K562 (cell line): ENCODE measurements at regions not wholly inside any gene's neighbourhood (a gene's known extent, or its start where the extent isn't known, plus 50 kb on each side); places are given as distances from the start of the nearest gene placed in this dataset.

Experiments used
- ARID1B ChIP-seq: fragments of 450-650 bp; IDR thresholded peaks from 2 replicates; pipeline ENCODE4 v1.6.1; 2016; ENCODE audit warnings: antibody characterized with exemption, mild to moderate bottlenecking, inconsistent platforms
- BDP1 ChIP-seq: IDR thresholded peaks from 3 replicates; pipeline ENCODE4 v1.6.1; 2011; ENCODE audit not compliant: insufficient read length, insufficient read depth
- CEBPB ChIP-seq: fragments of 450-650 bp; IDR thresholded peaks from 2 replicates; pipeline ENCODE4 v1.6.1; 2016; ENCODE audit warnings: missing genetic modification characterization, missing compliant biosample characterization
- JUNB ChIP-seq: fragments of 450-650 bp; formaldehyde crosslinking; conservative IDR thresholded peaks from 2 replicates; pipeline ENCODE4 v1.4.0; 2020; ENCODE audit warnings: mild to moderate bottlenecking
- MYBL2 ChIP-seq, 2 experiments: fragments of 450-650 bp in 1 of 2; sonication (generic) in 1 of 2; formaldehyde crosslinking in 1 of 2; IDR thresholded peaks; 2 replicates each; pipeline versions ENCODE4 v1.6.1 to v1.8.1; 2017 to 2022; ENCODE audit warnings: borderline replicate concordance in 1 of 2, inconsistent platforms in 1 of 2, low read depth in 1 of 2, mild to moderate bottlenecking in 1 of 2, missing genetic modification reagents in 1 of 2, moderate library complexity in 1 of 2
- MYNN ChIP-seq, 2 experiments: sonication (generic); formaldehyde crosslinking in 1 of 2; IDR thresholded peaks; 2 replicates each; pipeline versions ENCODE4 v1.5.0 to v1.6.1; 2016 to 2020; ENCODE audit warnings: antibody characterized with exemption in 1 of 2, missing genetic modification reagents in 1 of 2
- TARDBP ChIP-seq: fragments of 450-650 bp; IDR thresholded peaks from 2 replicates; pipeline ENCODE4 v1.6.1; 2016
- ZNF583 ChIP-seq: fragments of 250-450 bp; sonication (Bioruptor Pico); IDR thresholded peaks from 2 replicates; pipeline ENCODE4 v1.4.0; 2020
- TF ChIP-seq, protein P1 (sequence below), 2 experiments: fragments of 450-650 bp in 1 of 2; sonication (generic) in 1 of 2; formaldehyde crosslinking in 1 of 2; IDR thresholded peaks in 1 of 2; conservative IDR thresholded peaks in 1 of 2; 2 replicates each; pipeline versions ENCODE4 v1.6.1 to v1.8.1; 2016 to 2023; ENCODE audit warnings: mild to moderate bottlenecking in 2 of 2, moderate library complexity in 2 of 2, inconsistent platforms in 1 of 2, missing genetic modification reagents in 1 of 2
- TF ChIP-seq, protein P2 (sequence below), 3 experiments: IDR thresholded peaks in 2 of 3; conservative IDR thresholded peaks in 1 of 3; 2 replicates each; pipeline ENCODE4 v1.5.1; 2011 to 2012; ENCODE audit warnings: low read length in 3 of 3, mild to moderate bottlenecking in 3 of 3, control low read depth in 2 of 3, improper control_type of control experiment in 1 of 3, inconsistent platforms in 1 of 3, low read depth in 1 of 3, mixed read lengths in 1 of 3, moderate library complexity in 1 of 3; ENCODE audit not compliant: insufficient read depth in 2 of 3

DNA sequence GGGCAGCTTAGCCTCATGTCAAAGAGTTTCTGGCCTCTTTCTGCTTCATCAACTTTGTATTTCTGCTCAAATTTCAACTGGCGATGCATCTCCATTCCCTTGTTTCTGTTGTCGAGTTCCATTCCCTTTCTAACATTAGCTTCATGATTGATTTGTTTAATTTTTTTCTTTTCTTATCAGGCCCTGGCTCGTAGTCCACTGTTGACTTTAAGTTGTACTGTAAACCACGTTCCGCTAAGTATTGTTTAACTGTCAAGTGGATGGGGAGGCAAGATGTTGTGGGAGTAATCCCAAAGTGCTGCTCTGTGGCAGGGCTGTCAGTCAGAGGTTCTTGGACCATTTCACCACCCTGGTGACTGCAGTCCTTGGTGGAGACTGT, 309.1 kb downstream of the PSAT1 start:
- TF ChIP-seq MYNN (IDR thresholded peaks at IDR 0.05) (no peak), MYNN (CRISPR knock-in tag; IDR thresholded peaks at IDR 0.05) (no peak), TARDBP (no peak), ZNF583 (no peak), JUNB (CRISPR knock-in tag) (no peak), BDP1 (no peak), MYBL2 (IDR thresholded peaks at IDR 0.05; ENCODE audit: low read depth) (no peak), MYBL2 (CRISPR knock-in tag; IDR thresholded peaks at IDR 0.05; ENCODE audit: borderline replicate concordance) (no peak), ARID1B (no peak), CEBPB (tag) (no peak)
- TF ChIP-seq, protein P1, sequence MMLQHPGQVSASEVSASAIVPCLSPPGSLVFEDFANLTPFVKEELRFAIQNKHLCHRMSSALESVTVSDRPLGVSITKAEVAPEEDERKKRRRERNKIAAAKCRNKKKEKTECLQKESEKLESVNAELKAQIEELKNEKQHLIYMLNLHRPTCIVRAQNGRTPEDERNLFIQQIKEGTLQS (IDR thresholded peaks at IDR 0.05): no peak
- TF ChIP-seq, protein P1 (CRISPR knock-in tag; conservative IDR thresholded peaks at IDR 0.05): no peak
- TF ChIP-seq, protein P2, sequence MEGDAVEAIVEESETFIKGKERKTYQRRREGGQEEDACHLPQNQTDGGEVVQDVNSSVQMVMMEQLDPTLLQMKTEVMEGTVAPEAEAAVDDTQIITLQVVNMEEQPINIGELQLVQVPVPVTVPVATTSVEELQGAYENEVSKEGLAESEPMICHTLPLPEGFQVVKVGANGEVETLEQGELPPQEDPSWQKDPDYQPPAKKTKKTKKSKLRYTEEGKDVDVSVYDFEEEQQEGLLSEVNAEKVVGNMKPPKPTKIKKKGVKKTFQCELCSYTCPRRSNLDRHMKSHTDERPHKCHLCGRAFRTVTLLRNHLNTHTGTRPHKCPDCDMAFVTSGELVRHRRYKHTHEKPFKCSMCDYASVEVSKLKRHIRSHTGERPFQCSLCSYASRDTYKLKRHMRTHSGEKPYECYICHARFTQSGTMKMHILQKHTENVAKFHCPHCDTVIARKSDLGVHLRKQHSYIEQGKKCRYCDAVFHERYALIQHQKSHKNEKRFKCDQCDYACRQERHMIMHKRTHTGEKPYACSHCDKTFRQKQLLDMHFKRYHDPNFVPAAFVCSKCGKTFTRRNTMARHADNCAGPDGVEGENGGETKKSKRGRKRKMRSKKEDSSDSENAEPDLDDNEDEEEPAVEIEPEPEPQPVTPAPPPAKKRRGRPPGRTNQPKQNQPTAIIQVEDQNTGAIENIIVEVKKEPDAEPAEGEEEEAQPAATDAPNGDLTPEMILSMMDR (IDR thresholded peaks at IDR 0.05 in 2 of 3, conservative IDR thresholded peaks at IDR 0.05 in 1 of 3; ENCODE audit: insufficient read depth in 2 of 3, low read depth in 1 of 3, low read length in 3 of 3): no peak
